ENCODE measurements at regions not wholly inside any gene's neighbourhood (a gene's known extent, or its start where the extent isn't known, plus 50 kb on each side); places are given as distances from the start of the nearest gene placed in this dataset.

- Mint-ChIP-seq H3K4me1 (no peaks in the 10 kb centered on the region), H3K36me3 (ENCODE audit: low read depth) (peaks cover 15% of the 10 kb centered on the region), H3K27ac (ENCODE audit: unreplicated experiment) (no peak overlapping the region), H3K27me3 (ENCODE audit: low read depth) (peaks cover 11% of the 10 kb centered on the region), H3K4me3 (no peak overlapping the region), H3K9me3 (peaks cover 19% of the 10 kb centered on the region)
- DNase-seq (ENCODE audit: low read depth, low spot score) = no peak
- no peak for TF ChIP-seq CTCF (conservative IDR thresholded peaks at IDR 0.05)
Observed at GRCh38 chr16:17817260-17817659, 346.5 kb upstream of the XYLT1 start.

GRCh38 chr16:17812771-17813170, 342.0 kb upstream of the XYLT1 start:
- no peaks in the 10 kb centered on the region for H3K4me1 Mint-ChIP-seq
- no peak overlapping the region for H3K4me3 Mint-ChIP-seq
- no peak overlapping the region for H3K27ac Mint-ChIP-seq (ENCODE audit: unreplicated experiment)
- H3K9me3 Mint-ChIP-seq = peaks cover 24% of the 10 kb centered on the region
- H3K36me3 Mint-ChIP-seq (ENCODE audit: low read depth) = peaks cover 15% of the 10 kb centered on the region
- H3K27me3 Mint-ChIP-seq (ENCODE audit: low read depth) = peaks cover 14% of the 10 kb centered on the region
- no peak for DNase-seq (ENCODE audit: low read depth, low spot score)
- TF ChIP-seq CTCF (conservative IDR thresholded peaks at IDR 0.05) = no peak

GRCh38 chr16:17804857-17805256, 334.1 kb upstream of the XYLT1 start:
- Mint-ChIP-seq H3K4me3 (no peak overlapping the region), H3K36me3 (ENCODE audit: low read depth) (no peaks in the 10 kb centered on the region), H3K4me1 (no peaks in the 10 kb centered on the region), H3K27me3 (ENCODE audit: low read depth) (peaks cover 13% of the 10 kb centered on the region), H3K9me3 (no peaks in the 10 kb centered on the region), H3K27ac (ENCODE audit: unreplicated experiment) (no peak overlapping the region)
- TF ChIP-seq CTCF (conservative IDR thresholded peaks at IDR 0.05) = no peak
- no peak for DNase-seq (ENCODE audit: low read depth, low spot score)

- Mint-ChIP-seq H3K9me3 (no peaks in the 10 kb centered on the region), H3K36me3 (ENCODE audit: low read depth) (no peaks in the 10 kb centered on the region), H3K27ac (ENCODE audit: unreplicated experiment) (no peak overlapping the region), H3K4me1 (no peaks in the 10 kb centered on the region), H3K4me3 (no peak overlapping the region), H3K27me3 (ENCODE audit: low read depth) (peaks cover 15% of the 10 kb centered on the region)
- no peak for TF ChIP-seq CTCF (conservative IDR thresholded peaks at IDR 0.05)
- DNase-seq (ENCODE audit: low read depth, low spot score) = no peak
Observed at GRCh38 chr16:17803625-17804410, 333.1 kb upstream of the XYLT1 start.

GRCh38 chr16:17802571-17802970, 331.8 kb upstream of the XYLT1 start:
- no peak overlapping the region for H3K4me3 Mint-ChIP-seq
- H3K27ac Mint-ChIP-seq (ENCODE audit: unreplicated experiment) = no peak overlapping the region
- no peaks in the 10 kb centered on the region for H3K9me3 Mint-ChIP-seq

More at GRCh38 chr16:17802571-17802970, 331.8 kb upstream of the XYLT1 start:
- Mint-ChIP-seq H3K36me3 (ENCODE audit: low read depth) (no peaks in the 10 kb centered on the region), H3K27me3 (ENCODE audit: low read depth) (peaks cover 17% of the 10 kb centered on the region), H3K4me1 (no peaks in the 10 kb centered on the region)
- no peak for DNase-seq (ENCODE audit: low read depth, low spot score)
- no peak for TF ChIP-seq CTCF (conservative IDR thresholded peaks at IDR 0.05)
